DMS53 treated with DMSO at 0.1 percent for 48 hours (cell line): ENCODE measurements at regions not wholly inside any gene's neighbourhood (a gene's known extent, or its start where the extent isn't known, plus 50 kb on each side); places are given as distances from the start of the nearest gene placed in this dataset.
"Not testable (repeated sequence)": the region's sequence is repeated elsewhere in the genome, so short reads cannot be mapped to it uniquely, and the experiment has no call there.

Source experiments
- DNase-seq: peaks from one replicate; lab custom pipeline; 2025; ENCODE audit not compliant: unreplicated experiment; lab: John Stamatoyannopoulos, UW

DNA sequence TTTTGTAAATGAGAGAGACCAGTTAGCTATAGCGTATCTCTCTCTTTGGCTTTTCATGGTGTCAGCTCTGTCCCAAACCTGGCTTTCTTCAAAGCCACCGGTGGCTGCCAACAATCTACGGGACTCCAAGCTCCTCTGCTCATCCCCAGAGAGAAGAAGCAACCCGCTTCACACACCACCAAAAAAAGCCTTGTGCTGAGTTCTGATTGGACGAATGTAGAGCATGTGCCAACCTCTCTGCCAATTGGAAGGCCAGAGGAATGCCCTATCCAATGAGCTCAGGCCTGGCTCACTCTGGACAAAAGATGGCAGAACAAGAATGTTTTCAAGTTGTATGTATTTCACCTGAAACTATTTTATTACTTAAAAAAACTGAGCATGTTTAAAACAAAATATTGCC is 202.4 kb downstream of the C16orf95 start:
- no peak for DNase-seq

GRCh38 chr16:87115646-87116045 is 201.5 kb downstream of the C16orf95 start:
- DNase-seq, result no peak

DNA sequence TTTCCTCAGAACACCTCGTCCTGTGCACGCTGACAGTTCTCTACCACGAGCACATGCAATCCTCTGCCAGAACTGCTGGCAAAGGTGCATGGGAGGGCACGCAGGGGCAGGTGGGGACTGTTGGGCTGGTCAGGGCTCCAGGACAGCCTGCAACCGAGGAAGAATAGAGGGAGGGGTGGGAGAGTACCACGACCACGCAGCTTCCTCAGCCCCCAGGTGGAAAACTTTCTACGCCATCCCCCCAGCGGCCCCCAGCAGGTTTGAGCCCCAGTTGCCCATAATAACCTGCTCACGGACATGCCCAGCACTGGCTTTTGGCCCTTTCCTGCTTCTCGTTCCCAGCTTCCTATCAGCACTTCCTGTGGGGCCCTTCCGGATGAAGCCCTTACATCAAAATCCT is 199.3 kb downstream of the C16orf95 start:
- DNase-seq, result no peak

DNA sequence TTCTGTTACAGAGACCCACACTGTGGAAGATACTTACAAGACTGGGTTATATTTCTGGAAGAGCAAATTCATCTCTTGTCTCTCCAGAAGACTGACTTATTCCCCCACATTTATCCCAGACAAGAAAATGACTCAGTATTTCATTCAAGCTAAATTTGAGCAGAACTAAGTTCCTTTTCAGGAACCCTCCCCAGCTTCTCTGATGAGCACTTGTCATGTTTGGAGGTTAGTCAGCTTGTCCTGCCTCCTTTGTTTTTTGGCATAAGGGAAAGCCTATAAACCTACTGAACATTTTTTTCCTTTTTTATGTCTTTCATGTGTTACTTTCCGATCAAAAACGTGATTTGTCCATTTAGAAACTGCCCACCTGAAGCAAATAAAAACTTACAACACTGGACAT is 198.0 kb downstream of the C16orf95 start:
- no peak for DNase-seq

- no peak for DNase-seq
Observed at GRCh38 chr16:87119748-87120147, 197.4 kb downstream of the C16orf95 start.

- DNase-seq, result no peak
Observed at GRCh38 chr16:87121816-87122215, 195.4 kb downstream of the C16orf95 start.

DNA sequence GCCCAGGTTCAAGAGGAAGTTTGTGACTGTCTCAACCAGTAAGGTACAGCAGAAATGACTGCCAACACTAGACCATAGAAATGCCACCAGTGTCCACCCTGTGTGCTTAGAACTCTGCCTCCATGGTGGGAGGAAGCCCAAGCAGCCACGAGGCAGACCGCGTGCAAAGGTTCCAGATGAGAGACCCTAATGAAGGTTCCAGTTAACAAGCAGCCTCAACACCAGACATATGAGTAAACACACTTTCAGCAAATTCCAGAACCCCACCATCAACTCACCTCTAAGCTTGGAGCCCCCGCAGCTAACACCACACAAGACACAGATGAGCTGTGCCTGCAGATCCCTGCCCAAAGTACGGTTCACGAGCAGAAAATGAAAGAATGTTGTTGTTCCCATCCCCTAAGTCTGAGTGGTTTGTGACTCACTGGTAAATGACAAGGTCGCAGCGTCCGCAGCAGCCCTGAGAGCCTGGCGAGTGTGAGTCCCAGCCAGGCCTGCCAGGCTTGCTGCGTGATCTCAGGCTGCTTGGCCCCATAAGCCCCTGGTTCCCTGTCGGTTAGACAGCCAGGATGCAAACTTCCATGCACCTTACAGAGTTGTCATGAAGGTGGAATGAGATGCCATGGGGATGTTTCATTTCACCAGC is 193.7 kb downstream of the C16orf95 start:
- DNase-seq, result no peak

GRCh38 chr16:87124405-87124804 is 192.8 kb downstream of the C16orf95 start:
- DNase-seq, result not testable (repeated sequence)

DNA sequence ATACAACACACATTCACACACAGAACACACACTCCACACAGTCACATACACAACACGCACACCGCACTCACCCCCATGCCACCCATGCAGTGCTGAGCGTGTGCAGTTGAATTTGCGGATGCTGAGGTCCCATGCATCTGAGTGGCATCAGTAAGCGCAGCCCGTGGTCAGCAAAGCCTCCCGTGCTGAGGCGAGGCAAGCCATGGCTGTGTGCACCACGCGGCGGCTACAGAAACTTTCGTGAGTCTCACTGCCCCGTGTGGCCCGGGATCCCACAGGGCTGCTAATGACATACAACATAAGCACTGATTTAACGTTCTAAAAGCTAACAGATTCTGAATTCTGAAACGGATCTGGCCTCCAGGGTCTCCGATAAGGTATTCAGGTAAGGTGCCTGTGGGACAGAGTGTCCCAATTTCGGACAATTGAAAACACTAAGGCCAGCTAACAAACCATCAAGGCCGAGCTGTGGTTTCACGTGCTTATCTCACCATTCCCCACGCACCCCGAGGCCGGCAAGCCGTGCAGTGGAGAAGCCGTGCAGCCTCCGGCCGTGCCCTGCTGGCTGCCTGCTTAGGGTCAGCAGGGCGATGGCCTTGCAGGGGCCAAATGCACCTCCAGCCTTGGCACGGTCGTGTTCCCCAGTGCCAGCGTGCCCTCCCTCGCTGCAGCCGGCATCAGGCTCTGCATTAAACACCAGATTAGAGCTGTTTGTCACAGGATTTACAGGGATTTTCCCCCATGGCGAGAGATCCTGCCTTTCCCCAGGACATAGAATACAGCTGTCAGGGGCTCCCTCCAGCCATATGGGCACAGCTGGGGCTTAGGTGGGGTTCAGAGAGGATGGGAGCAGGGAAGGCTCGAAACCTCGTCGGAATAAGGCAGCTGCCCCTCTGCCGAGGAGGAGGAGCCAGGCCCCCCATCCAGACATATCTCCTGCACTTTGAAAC is 191.7 kb downstream of the C16orf95 start:
- DNase-seq, result no peak

GRCh38 chr16:87126403-87127025 is 190.7 kb downstream of the C16orf95 start:
- no peak for DNase-seq

DNA sequence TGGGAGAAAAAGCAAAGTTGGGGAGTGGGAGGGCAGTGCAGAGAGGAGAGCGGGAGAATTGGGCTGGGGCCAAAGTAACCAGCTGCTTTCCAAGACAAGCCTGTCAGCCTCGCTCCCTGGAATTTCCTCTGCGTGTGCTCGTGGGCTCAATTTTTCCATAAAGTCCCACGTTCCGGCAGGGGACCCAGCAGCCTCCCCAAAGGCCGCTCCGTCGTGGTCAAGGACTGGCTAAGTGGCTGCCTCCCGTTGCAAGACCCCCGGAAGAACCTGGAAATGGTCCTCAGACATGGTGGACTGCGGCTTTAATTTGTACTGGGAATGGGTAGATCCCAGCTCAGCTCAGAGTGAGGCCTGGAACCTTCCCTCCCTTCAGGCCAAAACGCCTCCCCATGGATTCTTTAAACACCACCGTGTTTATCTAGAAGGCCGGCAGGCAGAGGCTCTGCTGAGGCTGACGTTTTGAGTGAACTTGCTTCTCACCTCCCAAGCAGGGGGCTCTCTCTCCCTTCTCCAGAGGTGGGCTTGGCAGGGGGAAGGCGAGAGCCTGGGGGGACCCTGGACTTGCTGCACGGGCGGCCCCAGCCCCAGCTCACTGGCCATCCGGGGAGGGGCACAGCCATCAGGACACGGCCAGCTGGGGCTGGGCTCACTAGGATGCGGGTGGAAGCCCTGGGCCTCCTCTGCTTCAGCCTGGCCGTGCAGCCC is 190.0 kb downstream of the C16orf95 start:
- no peak for DNase-seq

DNA sequence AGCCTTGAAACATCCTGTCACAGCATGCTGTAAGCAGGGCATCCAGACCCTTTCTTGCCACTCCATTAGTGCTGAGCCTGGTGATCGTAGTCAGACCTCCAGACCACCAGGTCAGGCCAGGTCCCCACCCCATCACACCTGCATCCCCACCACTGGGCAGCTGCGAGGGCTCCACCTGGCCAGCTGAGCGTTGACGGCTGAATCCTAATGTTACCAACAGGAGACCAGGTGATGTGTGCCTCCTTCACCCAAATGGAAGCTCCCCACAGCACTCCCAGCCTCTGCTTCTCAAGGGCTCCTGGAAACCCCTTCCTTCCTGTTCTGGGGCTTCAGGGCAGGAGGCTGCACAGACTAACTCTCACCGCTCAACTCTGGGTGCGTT is 189.4 kb downstream of the C16orf95 start:
- DNase-seq, result no peak

- DNase-seq, result no peak
Observed at GRCh38 chr16:87129771-87130170, 187.4 kb downstream of the C16orf95 start.

DNA sequence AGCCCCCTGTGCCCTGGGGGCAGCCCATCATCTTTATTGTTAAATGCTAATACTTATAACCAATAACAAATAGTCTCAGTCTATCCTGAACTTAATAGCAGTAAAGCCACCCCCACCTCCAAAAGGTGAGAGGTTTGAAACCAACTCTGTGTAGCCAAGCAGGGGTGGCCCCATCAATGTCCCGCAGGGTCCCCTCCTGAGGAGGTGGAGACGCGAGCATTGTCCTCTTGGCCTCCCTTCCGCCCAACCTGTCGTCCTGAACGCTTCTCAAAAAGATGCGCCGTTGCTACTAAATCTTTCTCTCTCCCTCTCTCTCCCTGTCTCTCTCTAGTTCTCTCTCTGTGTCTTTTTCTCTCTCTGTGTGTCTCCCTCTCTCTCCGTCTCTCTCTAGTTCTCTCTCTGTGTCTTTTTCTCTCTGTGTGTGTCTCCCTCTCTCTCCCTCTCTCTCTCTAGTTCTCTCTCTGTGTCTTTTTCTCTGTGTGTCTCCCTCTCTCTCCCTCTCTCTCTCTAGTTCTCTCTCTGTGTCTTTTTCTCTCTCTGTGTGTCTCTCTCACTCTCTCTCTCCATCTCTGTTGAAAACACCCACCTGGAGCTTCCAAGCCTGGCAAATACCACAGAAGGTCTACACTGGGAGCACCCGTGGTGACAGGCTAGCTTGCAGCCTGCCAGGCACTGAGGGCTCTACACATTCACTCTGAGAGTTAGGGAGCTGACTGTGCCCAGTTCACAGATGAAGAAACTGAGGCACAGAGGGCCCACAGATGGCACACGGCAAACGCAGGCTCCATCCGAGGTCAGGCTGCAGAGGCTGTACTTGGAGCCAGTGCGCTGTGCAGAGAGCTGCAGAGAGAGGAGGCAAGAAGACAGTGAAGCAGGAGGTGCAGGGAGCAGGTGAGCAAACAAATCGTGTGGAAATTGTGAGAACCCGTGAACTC is 185.9 kb downstream of the C16orf95 start:
- DNase-seq, result no peak

DNA sequence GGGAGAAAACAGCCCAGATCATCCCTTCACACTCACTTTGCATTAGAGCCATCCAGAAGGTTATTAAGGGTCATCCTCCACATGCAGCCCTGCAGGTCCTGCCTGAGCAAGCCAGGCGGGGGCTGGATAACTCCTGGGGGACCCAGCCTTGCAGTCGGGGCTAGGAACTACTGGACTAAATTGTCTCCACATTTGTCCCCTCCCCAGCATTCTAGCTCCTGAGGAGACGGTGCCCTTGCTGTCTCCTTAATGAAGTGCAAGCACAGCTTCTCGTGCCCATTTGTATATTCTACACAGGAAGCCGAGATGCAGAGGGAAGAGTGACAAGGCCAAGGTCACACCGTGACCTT is 185.2 kb downstream of the C16orf95 start:
- DNase-seq, result no peak

- no peak for DNase-seq
Observed at GRCh38 chr16:87132361-87133014, 184.7 kb downstream of the C16orf95 start.

- no peak for DNase-seq
Observed at GRCh38 chr16:87133112-87133850, 183.9 kb downstream of the C16orf95 start.

DNA sequence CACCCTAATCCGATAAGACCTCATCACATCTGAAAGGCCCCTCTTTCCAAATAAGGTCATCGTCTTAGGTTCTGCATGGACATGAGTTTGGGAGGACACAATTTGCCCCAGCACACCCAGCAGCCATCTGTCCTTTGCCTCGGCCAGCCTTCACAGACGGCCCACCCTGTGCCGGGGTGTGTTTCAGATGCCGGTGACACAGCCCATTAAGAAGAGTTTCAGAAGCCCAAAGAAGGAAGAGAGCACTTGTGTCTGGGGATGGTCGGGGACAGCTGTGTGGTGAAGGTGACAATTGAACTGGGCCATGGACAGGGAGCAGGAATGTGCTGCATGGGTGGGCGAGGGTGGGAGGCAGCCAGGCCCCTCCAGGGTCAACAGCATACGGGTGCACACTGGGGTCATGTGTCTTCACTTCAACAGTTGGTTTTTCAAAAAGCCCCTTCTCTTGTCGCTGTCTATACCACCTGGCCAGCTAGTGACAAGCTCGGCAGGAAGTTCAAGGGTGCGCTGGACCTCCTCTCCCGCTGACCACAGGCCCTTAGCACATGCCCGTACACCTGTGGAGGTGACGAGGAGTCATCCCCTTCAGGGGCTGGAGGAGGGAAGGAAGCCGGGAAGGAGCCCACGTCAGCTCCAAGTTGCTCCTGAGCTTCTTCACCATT is 183.1 kb downstream of the C16orf95 start:
- DNase-seq, result no peak

- DNase-seq, result no peak
Observed at GRCh38 chr16:87134628-87134995, 182.6 kb downstream of the C16orf95 start.
